Activated B cell treated with CpG ODN at 0.5 μM for 24 hours (primary cell): ENCODE measurements at regions not wholly inside any gene's neighbourhood (a gene's known extent, or its start where the extent isn't known, plus 50 kb on each side); places are given as distances from the start of the nearest gene placed in this dataset.
"Not testable (repeated sequence)": the region's sequence is repeated elsewhere in the genome, so short reads cannot be mapped to it uniquely, and the experiment has no call there.

Source experiments
- ATAC-seq: fragments of 200-7000 bp; cut with Tn5 transposase; one replicate; pipeline ENCODE4 v1.10.0; 2021; ENCODE audit warnings: low read depth, mild to moderate bottlenecking, moderate library complexity
- CTCF ChIA-PET: fragments of 350-600 bp; sonication (Branson Sonifier 250); formaldehyde crosslinking; loops from one replicate; lab custom pipeline; 2021; ENCODE audit warnings: antibody characterized with exemption; lab: Charles Lee
- POLR2A ChIA-PET: fragments of 350-600 bp; sonication (Branson Sonifier 250); formaldehyde crosslinking; loops from one replicate; lab custom pipeline; 2021; ENCODE audit warnings: antibody characterized with exemption; lab: Charles Lee
- DNase-seq: peaks from one replicate; pipeline ENCODE4 v3.0.0; 2022
- H3K27ac Mint-ChIP-seq: one replicate; pipeline ENCODE4 v1.8.0; 2020; ENCODE audit warnings: mixed read lengths
- H3K27me3 Mint-ChIP-seq: one replicate; pipeline ENCODE4 v1.8.0; 2021; ENCODE audit warnings: mixed read lengths
- H3K36me3 Mint-ChIP-seq: one replicate; pipeline ENCODE4 v1.8.0; 2021; ENCODE audit warnings: low read depth, mixed read lengths
- H3K4me1 Mint-ChIP-seq: one replicate; pipeline ENCODE4 v1.8.0; 2021; ENCODE audit warnings: mixed read lengths
- H3K4me3 Mint-ChIP-seq: one replicate; pipeline ENCODE4 v1.8.0; 2020; ENCODE audit warnings: mild to moderate bottlenecking, mixed read lengths
- H3K9me3 Mint-ChIP-seq: one replicate; pipeline ENCODE4 v1.8.0; 2020; ENCODE audit warnings: mixed read lengths
- intact Hi-C: fragments of 100-400 bp; cut with micrococcal nuclease; formaldehyde crosslinking; loops from one replicate; pipeline ENCODE4 v1.15.1; 2024
- TF ChIP-seq, protein P1 (sequence below): fragments of 200-600 bp; IDR thresholded peaks from one replicate; pipeline ENCODE4 v1.8.0; 2022; ENCODE audit warnings: antibody characterized with exemption, mild to moderate bottlenecking

DNA sequence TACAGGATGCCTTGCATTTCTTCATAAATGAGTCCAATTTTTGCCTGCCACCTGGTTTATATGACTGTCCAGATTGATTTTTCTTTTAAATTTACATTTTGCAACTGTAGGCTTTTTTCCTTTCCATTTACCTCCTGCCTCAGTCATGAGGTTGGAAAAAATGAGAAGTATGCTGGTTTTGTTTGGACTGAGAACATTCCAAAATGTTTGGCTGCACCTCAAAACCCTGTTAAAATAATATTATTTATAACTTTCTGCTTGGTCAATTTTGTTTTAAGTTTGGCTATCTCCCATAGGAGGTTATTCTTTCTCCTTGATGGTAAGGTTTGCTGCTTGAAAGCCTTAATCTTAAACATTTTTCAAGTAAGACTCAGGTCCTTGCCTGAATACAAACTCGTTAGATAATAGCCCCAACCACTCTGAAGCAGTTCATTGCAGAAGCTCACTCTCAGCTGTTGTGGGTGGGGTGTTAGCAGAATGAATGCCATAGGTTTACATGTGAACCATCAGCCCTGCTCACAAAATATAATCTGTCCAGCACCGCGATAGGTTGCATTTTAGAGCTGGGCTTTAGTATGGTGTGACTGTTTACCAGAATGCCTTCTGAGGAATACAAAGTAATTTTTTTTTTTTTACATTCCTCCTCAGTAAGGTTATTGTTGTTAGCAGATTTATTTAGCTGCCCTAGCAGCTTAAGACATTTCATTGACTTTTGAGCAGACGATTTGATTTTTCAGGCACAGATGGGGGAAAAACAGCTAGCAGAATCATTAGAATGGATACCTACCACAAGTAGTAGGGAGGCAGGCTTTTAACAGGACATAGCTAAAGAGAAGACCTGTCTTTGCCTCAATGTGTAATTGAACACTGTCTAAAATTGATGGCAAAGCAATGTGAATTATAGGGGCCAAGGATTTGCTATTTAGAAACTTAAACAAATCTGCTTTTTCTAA lies 630.8 kb upstream of the KCNMB2 start:
- no peaks in the 10 kb centered on the region for H3K4me1 Mint-ChIP-seq
- ATAC-seq (no peak), DNase-seq (no peak)
- H3K27ac Mint-ChIP-seq: no peak overlapping the region
- H3K4me3 Mint-ChIP-seq: no peak overlapping the region
- intact Hi-C loops: no loop called here
- ChIA-PET POLR2A (interaction anchor here (0.6 to 0.7 kb wide), 2 partner anchors 49 to 257 kb away, joined by 3 read pairs; no protein-coding TSS in a partner anchor), CTCF (interaction anchor here (0.9 kb wide), 1 partner anchor 13 kb away, joined by 4 read pairs; no protein-coding TSS in a partner anchor)
- H3K36me3 Mint-ChIP-seq: no peaks in the 10 kb centered on the region
- no peaks in the 10 kb centered on the region for H3K27me3 Mint-ChIP-seq
- TF ChIP-seq, protein P1, sequence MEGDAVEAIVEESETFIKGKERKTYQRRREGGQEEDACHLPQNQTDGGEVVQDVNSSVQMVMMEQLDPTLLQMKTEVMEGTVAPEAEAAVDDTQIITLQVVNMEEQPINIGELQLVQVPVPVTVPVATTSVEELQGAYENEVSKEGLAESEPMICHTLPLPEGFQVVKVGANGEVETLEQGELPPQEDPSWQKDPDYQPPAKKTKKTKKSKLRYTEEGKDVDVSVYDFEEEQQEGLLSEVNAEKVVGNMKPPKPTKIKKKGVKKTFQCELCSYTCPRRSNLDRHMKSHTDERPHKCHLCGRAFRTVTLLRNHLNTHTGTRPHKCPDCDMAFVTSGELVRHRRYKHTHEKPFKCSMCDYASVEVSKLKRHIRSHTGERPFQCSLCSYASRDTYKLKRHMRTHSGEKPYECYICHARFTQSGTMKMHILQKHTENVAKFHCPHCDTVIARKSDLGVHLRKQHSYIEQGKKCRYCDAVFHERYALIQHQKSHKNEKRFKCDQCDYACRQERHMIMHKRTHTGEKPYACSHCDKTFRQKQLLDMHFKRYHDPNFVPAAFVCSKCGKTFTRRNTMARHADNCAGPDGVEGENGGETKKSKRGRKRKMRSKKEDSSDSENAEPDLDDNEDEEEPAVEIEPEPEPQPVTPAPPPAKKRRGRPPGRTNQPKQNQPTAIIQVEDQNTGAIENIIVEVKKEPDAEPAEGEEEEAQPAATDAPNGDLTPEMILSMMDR: no peak
- H3K9me3 Mint-ChIP-seq: no peaks in the 10 kb centered on the region

DNA sequence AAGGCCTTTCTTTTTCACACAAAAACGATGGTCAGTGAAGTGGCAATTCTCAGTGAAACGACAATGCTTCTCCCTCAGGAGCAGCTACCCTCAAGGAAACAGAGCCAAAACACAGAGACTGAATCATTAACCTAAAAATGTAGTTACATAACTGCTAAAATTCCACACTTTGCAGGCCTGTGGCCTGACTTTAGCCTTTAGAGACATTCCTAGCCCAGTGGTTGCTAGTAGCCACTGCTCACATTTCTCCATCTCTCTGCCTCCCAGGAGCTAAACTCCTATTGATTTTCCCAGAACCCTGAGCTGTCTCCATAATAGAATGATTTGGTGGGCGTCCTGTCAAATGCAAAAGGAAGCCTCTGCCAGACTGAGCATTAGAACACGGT lies 630.1 kb upstream of the KCNMB2 start:
- Mint-ChIP-seq H3K9me3 (no peaks in the 10 kb centered on the region), H3K4me1 (no peaks in the 10 kb centered on the region), H3K27ac (no peak overlapping the region), H3K36me3 (no peaks in the 10 kb centered on the region), H3K27me3 (peaks cover 2% of the 10 kb centered on the region), H3K4me3 (no peak overlapping the region)
- no peak for DNase-seq
- TF ChIP-seq, protein P1: no peak
- CTCF ChIA-PET: interaction anchor here (0.9 kb wide), 1 partner anchor 12 kb away, joined by 4 read pairs; no protein-coding TSS in a partner anchor
- ATAC-seq: no peak
- intact Hi-C loops: no loop called here
- POLR2A ChIA-PET: interaction anchor here (0.6 to 0.7 kb wide), 2 partner anchors 49 to 257 kb away, joined by 3 read pairs; no protein-coding TSS in a partner anchor

DNA sequence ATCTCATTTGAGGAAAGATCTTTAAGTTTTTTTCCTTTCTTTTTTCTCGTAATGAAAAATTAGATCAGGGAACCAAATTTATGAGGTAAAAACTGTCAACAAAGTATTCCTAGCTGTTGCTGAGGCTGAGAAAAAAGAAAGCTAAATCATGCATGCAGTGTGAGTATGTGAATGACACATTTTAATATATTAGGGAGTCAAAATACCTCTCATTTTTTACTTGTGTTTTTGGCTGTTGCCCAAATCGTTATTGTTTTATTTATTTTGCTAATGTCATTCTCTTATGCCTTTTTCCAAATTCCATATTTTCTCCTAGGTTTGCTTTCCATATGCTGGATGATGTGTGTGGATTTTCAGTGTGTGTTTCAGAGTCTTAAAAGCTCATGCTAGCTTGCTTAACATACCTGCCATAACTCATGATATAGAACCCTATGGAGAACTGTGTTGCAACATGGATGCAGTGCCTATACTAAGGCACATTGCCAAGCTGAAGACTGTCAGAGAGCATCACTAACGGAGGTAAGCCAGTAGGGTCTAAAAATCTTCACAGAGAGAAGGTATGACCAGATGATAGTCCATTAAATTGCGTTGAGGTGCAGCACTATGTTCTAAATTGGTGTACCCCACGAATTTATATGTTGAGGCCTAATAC lies 629.5 kb upstream of the KCNMB2 start:
- intact Hi-C loops: no loop called here
- ATAC-seq: no peak
- no peak for DNase-seq
- H3K27me3 Mint-ChIP-seq: peaks cover 4% of the 10 kb centered on the region
- TF ChIP-seq, protein P1: no peak
- POLR2A ChIA-PET: no interaction called here
- H3K27ac Mint-ChIP-seq: no peak overlapping the region
- H3K4me1 Mint-ChIP-seq: no peaks in the 10 kb centered on the region
- CTCF ChIA-PET: no interaction called here
- no peaks in the 10 kb centered on the region for H3K9me3 Mint-ChIP-seq
- H3K4me3 Mint-ChIP-seq: no peak overlapping the region
- no peaks in the 10 kb centered on the region for H3K36me3 Mint-ChIP-seq

DNA sequence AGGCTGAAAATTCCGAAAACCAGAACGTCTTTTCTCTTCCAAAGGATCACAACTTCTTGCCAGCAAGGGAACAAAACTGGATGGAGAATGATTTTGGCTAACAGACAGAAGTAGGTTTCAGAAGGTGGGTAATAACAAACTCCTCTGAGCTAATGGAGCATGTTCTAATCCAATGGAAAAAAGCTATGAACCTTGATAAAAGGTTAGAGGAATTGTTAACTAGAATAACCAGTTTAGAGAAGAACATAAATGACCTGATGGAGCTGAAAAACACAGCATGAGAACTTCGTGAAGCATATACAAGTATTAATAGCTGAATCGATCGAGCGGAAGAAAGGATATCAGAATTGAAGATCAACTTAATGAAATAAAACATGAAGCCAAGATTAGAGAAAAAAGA lies 626.7 kb upstream of the KCNMB2 start:
- H3K27me3 Mint-ChIP-seq, H3K4me1 Mint-ChIP-seq, H3K36me3 Mint-ChIP-seq, H3K4me3 Mint-ChIP-seq, CTCF ChIA-PET, H3K27ac Mint-ChIP-seq, DNase-seq, H3K9me3 Mint-ChIP-seq, ATAC-seq, POLR2A ChIA-PET, intact Hi-C loops: not testable (repeated sequence)

DNA sequence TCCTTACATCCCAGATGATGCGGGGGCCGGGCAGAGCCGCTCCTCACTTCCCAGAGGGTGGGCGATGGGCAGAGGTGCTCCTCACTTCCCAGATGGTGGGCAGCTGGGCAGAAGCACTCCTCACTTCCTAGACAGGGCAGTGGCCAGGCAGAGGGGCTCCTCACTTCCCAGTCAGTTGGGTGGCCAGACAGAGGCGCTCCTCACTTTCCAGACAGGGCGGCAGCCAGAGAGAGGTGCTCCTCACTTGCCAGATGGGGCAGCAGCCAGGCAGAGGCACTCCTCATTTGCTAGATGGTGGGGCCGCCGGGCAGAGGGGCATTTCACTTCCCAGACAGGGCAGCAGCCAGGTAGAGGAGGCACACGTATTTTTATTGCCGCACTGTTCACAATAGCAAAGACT lies 622.0 kb upstream of the KCNMB2 start:
- Mint-ChIP-seq H3K27ac (no peak overlapping the region), H3K4me3 (no peak overlapping the region), H3K27me3 (peaks cover 4% of the 10 kb centered on the region), H3K36me3 (no peaks in the 10 kb centered on the region), H3K4me1 (no peaks in the 10 kb centered on the region), H3K9me3 (peaks cover 3% of the 10 kb centered on the region)
- ChIA-PET CTCF (no interaction called here), POLR2A (no interaction called here)
- intact Hi-C loops: no loop called here
- no peak for DNase-seq
- ATAC-seq: no peak
- TF ChIP-seq, protein P1: no peak
